GM21423 (cell line): ENCODE measurements at regions not wholly inside any gene's neighbourhood (a gene's known extent, or its start where the extent isn't known, plus 50 kb on each side); places are given as distances from the start of the nearest gene placed in this dataset.
"Not testable (repeated sequence)": the region's sequence is repeated elsewhere in the genome, so short reads cannot be mapped to it uniquely, and the experiment has no call there.

Experiments
- ATAC-seq: cut with Tn5 transposase; IDR thresholded peaks from one replicate; pipeline ENCODE4 v1.9.1; 2021; ENCODE audit warnings: mild to moderate bottlenecking, moderate library complexity; ENCODE audit not compliant: unreplicated experiment

- no peak for ATAC-seq
Observed at GRCh38 chr7:113176836-113177235, 58.5 kb upstream of the SMIM30 start.

- not testable (repeated sequence) for ATAC-seq
Observed at GRCh38 chr7:113176180-113176579, 57.8 kb upstream of the SMIM30 start.

GRCh38 chr7:113175525-113176104 is 57.3 kb upstream of the SMIM30 start:
- no peak for ATAC-seq

- ATAC-seq: no peak
Observed at GRCh38 chr7:113172726-113173125, 54.4 kb upstream of the SMIM30 start.

- ATAC-seq: no peak
Observed at GRCh38 chr7:113170591-113170990, 52.2 kb upstream of the SMIM30 start.
